ENCODE measurements at regions not wholly inside any gene's neighbourhood (a gene's known extent, or its start where the extent isn't known, plus 50 kb on each side); places are given as distances from the start of the nearest gene placed in this dataset.

DNA sequence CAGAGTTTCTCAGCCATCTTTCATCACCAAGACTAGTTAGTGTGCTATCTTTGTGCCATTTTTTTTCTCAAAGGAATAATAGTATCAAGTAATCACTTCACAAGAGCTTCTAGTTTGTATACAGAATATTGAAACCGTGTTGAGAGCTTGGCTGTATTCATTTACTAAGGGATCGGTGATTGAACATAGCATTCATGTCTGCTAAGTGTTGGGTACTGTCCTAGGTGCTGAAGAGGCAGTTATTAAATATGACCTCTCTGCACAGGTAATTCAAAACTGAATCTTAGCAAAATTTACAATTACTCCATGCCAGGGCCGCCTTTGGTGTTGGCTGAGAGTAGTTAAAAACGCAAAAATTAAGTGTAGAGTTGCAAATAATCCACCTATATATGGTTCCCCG lies 355.3 kb upstream of the RORA start:
- Histone ChIP-seq H3K4me1 (ENCODE audit: control insufficient read depth, insufficient read depth, low read length) (no peaks in the 10 kb centered on the region), H3K14ac (replicated peaks; ENCODE audit: low read depth, low read length) (no peak overlapping the region), H3K18ac (ENCODE audit: low read depth, low read length) (no peak overlapping the region), H2BK120ac (ENCODE audit: low read depth, low read length) (no peak overlapping the region), H3K9me1 (ENCODE audit: insufficient read depth, low read length) (no peaks in the 10 kb centered on the region), H2AK5ac (ENCODE audit: low read depth, low read length) (no peak overlapping the region), H3K56ac (ENCODE audit: extremely low read depth, insufficient read depth, low read length) (no peak overlapping the region), H3K79me1 (ENCODE audit: low read depth in 1 of 2, low read length in 2 of 2) (no peaks in the 10 kb centered on the region), H3K27ac (ENCODE audit: insufficient read depth, low read length) (no peak overlapping the region), H3K4me3 (ENCODE audit: insufficient read depth, low read depth, low read length) (no peak overlapping the region), H2BK20ac (ENCODE audit: low read depth, low read length) (no peak overlapping the region), H3K36me3 (ENCODE audit: control insufficient read depth, insufficient read depth, low read length) (no peaks in the 10 kb centered on the region), H3K27me3 (ENCODE audit: control insufficient read depth, insufficient read depth, low read length) (no peaks in the 10 kb centered on the region), H4K20me1 (ENCODE audit: insufficient read depth, low read length) (no peaks in the 10 kb centered on the region), H3K4me2 (ENCODE audit: low read depth, low read length) (no peak overlapping the region), H4K5ac (ENCODE audit: low read depth, low read length) (no peak overlapping the region), H2AFZ (replicated peaks; ENCODE audit: low read length, poor library complexity) (no peak overlapping the region), H3K9ac (ENCODE audit: low read depth, low read length) (no peak overlapping the region), H2BK15ac (ENCODE audit: low read depth, low read length) (no peak overlapping the region), H3K23ac (ENCODE audit: low read depth, low read length) (no peak overlapping the region), H2BK5ac (ENCODE audit: low read depth, low read length, poor library complexity, severe bottlenecking) (no peak overlapping the region), H3K9me3 (ENCODE audit: control insufficient read depth, insufficient read depth, low read length) (no peaks in the 10 kb centered on the region), H4K91ac (ENCODE audit: insufficient read depth, low read depth, low read length) (no peak overlapping the region), H2AK9ac (replicated peaks; ENCODE audit: low read depth, low read length, poor library complexity) (no peak overlapping the region), H4K8ac (ENCODE audit: low read depth in 2 of 2, low read length in 2 of 2) (no peak overlapping the region), H3K4ac (ENCODE audit: low read depth, low read length) (no peak overlapping the region)
- ChIA-PET CTCF (no interaction called here), POLR2A (ENCODE audit: unreplicated experiment) (no interaction called here)
- no peak for TF ChIP-seq RCOR1 (IDR thresholded peaks at IDR 0.05; ENCODE audit: insufficient replicate concordance, low read length)
- no peak for TF ChIP-seq CEBPB (IDR thresholded peaks at IDR 0.05; ENCODE audit: low read depth, low read length)
- TF ChIP-seq, protein P1, sequence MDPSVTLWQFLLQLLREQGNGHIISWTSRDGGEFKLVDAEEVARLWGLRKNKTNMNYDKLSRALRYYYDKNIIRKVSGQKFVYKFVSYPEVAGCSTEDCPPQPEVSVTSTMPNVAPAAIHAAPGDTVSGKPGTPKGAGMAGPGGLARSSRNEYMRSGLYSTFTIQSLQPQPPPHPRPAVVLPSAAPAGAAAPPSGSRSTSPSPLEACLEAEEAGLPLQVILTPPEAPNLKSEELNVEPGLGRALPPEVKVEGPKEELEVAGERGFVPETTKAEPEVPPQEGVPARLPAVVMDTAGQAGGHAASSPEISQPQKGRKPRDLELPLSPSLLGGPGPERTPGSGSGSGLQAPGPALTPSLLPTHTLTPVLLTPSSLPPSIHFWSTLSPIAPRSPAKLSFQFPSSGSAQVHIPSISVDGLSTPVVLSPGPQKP (IDR thresholded peaks at IDR 0.05; ENCODE audit: borderline replicate concordance, low read depth, low read length) = no peak
- TF ChIP-seq MAFK (IDR thresholded peaks at IDR 0.05; ENCODE audit: low read depth, low read length) = no peak
- no peak for TF ChIP-seq FOS (IDR thresholded peaks at IDR 0.05; ENCODE audit: low read depth, low read length)
- TF ChIP-seq MAZ (IDR thresholded peaks at IDR 0.05; ENCODE audit: borderline replicate concordance, low read depth, low read length) = no peak
- TF ChIP-seq, protein P2, sequence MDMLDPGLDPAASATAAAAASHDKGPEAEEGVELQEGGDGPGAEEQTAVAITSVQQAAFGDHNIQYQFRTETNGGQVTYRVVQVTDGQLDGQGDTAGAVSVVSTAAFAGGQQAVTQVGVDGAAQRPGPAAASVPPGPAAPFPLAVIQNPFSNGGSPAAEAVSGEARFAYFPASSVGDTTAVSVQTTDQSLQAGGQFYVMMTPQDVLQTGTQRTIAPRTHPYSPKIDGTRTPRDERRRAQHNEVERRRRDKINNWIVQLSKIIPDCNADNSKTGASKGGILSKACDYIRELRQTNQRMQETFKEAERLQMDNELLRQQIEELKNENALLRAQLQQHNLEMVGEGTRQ (IDR thresholded peaks at IDR 0.05; ENCODE audit: low read depth, low read length) = no peak
- no peak for TF ChIP-seq NFE2L2 (IDR thresholded peaks at IDR 0.05; ENCODE audit: low read depth, low read length)
- TF ChIP-seq, protein P3, sequence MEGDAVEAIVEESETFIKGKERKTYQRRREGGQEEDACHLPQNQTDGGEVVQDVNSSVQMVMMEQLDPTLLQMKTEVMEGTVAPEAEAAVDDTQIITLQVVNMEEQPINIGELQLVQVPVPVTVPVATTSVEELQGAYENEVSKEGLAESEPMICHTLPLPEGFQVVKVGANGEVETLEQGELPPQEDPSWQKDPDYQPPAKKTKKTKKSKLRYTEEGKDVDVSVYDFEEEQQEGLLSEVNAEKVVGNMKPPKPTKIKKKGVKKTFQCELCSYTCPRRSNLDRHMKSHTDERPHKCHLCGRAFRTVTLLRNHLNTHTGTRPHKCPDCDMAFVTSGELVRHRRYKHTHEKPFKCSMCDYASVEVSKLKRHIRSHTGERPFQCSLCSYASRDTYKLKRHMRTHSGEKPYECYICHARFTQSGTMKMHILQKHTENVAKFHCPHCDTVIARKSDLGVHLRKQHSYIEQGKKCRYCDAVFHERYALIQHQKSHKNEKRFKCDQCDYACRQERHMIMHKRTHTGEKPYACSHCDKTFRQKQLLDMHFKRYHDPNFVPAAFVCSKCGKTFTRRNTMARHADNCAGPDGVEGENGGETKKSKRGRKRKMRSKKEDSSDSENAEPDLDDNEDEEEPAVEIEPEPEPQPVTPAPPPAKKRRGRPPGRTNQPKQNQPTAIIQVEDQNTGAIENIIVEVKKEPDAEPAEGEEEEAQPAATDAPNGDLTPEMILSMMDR (conservative IDR thresholded peaks at IDR 0.05; ENCODE audit: low read depth, low read length) = no peak
- TF ChIP-seq BHLHE40 (IDR thresholded peaks at IDR 0.05; ENCODE audit: low read depth, low read length) = no peak
- no peak for TF ChIP-seq RFX5 (IDR thresholded peaks at IDR 0.05; ENCODE audit: low read depth, low read length)
- TF ChIP-seq SMC3 (IDR thresholded peaks at IDR 0.05; ENCODE audit: low read depth, low read length) = no peak
- no peak for TF ChIP-seq RAD21 (IDR thresholded peaks at IDR 0.05; ENCODE audit: low read length)
- WGBS, 2 experiments (ENCODE audit: extremely low coverage in 2 of 2, insufficient read length in 1 of 2) = 0% methylated on average over 1 of the region's 5 CpGs; no CpG with 5 or more reads in 1 of the 2 experiments
- ATAC-seq (ENCODE audit: low read depth) (no peak), DNase-seq (no peak)
- intact Hi-C loops (cut with micrococcal nuclease) = no loop called here
- in situ Hi-C loops (cut with MboI; ENCODE audit: low sequenced_read_pairs) = no loop called here
- no TSS peak for BruUV-seq (replicated peaks)
- dilution Hi-C loops (cut with HindIII; ENCODE audit: low sequenced_read_pairs, unreplicated experiment) = no loop called here
